Activated CD4-positive, alpha-beta T cell treated with anti-CD3 and anti-CD28 coated beads, Interleukin-2, amount 10 ng/mL, durations not matched to agents 24 days and 14 days (primary cell): ENCODE measurements at regions not wholly inside any gene's neighbourhood (a gene's known extent, or its start where the extent isn't known, plus 50 kb on each side); places are given as distances from the start of the nearest gene placed in this dataset.

Source experiments
- DNase-seq: peaks from one replicate; pipeline ENCODE4 v3.0.0; 2022
- H3K27ac Mint-ChIP-seq: one replicate; pipeline ENCODE4 v1.8.0; 2022; ENCODE audit warnings: mild to moderate bottlenecking, mixed read lengths
- H3K27me3 Mint-ChIP-seq: one replicate; pipeline ENCODE4 v1.8.0; 2022; ENCODE audit warnings: mixed read lengths
- H3K36me3 Mint-ChIP-seq: one replicate; pipeline ENCODE4 v1.8.0; 2022; ENCODE audit warnings: low read depth, mild to moderate bottlenecking, mixed read lengths
- H3K4me1 Mint-ChIP-seq: one replicate; pipeline ENCODE4 v1.8.0; 2021; ENCODE audit warnings: mixed read lengths
- H3K4me3 Mint-ChIP-seq: one replicate; pipeline ENCODE4 v1.8.0; 2022; ENCODE audit warnings: mild to moderate bottlenecking, moderate library complexity, mixed read lengths
- H3K9me3 Mint-ChIP-seq: one replicate; pipeline ENCODE4 v1.8.0; 2021; ENCODE audit warnings: mixed read lengths
- intact Hi-C: fragments of 100-400 bp; cut with micrococcal nuclease; formaldehyde crosslinking; loops from one replicate; pipeline ENCODE4 v1.15.1; 2023

GRCh38 chr3:28948685-28949084, 332.2 kb upstream of the RBMS3 start:
- Mint-ChIP-seq H3K4me3 (no peak overlapping the region), H3K4me1 (no peaks in the 10 kb centered on the region), H3K27me3 (peaks cover 1% of the 10 kb centered on the region), H3K27ac (no peak overlapping the region), H3K36me3 (no peaks in the 10 kb centered on the region), H3K9me3 (peaks cover 15% of the 10 kb centered on the region)
- DNase-seq: no peak
- intact Hi-C loops: no loop called here

- H3K27ac Mint-ChIP-seq: no peak overlapping the region
- H3K9me3 Mint-ChIP-seq: peaks cover 15% of the 10 kb centered on the region
- H3K4me1 Mint-ChIP-seq: no peaks in the 10 kb centered on the region
- no peaks in the 10 kb centered on the region for H3K36me3 Mint-ChIP-seq
- DNase-seq: no peak
- peaks cover 3% of the 10 kb centered on the region for H3K27me3 Mint-ChIP-seq
- H3K4me3 Mint-ChIP-seq: no peak overlapping the region
- intact Hi-C loops: no loop called here
These were observed 331.3 kb upstream of the RBMS3 start for GRCh38 chr3:28949580-28949979.

GRCh38 chr3:28950614-28951013, 330.3 kb upstream of the RBMS3 start:
- Mint-ChIP-seq H3K4me1 (no peaks in the 10 kb centered on the region), H3K4me3 (no peak overlapping the region), H3K9me3 (peaks cover 13% of the 10 kb centered on the region), H3K27me3 (peaks cover 3% of the 10 kb centered on the region), H3K27ac (no peak overlapping the region), H3K36me3 (no peaks in the 10 kb centered on the region)
- no peak for DNase-seq
- intact Hi-C loops: no loop called here

GRCh38 chr3:28951772-28952556, 328.9 kb upstream of the RBMS3 start:
- H3K36me3 Mint-ChIP-seq: no peaks in the 10 kb centered on the region
- peaks cover 3% of the 10 kb centered on the region for H3K27me3 Mint-ChIP-seq
- peaks cover 11% of the 10 kb centered on the region for H3K9me3 Mint-ChIP-seq
- no peaks in the 10 kb centered on the region for H3K4me1 Mint-ChIP-seq
- no peak overlapping the region for H3K4me3 Mint-ChIP-seq
- intact Hi-C loops: no loop called here
- no peak for DNase-seq
- no peak overlapping the region for H3K27ac Mint-ChIP-seq

- H3K27me3 Mint-ChIP-seq: peaks cover 1% of the 10 kb centered on the region
- no peaks in the 10 kb centered on the region for H3K4me1 Mint-ChIP-seq
- H3K4me3 Mint-ChIP-seq: no peak overlapping the region
- peaks cover 9% of the 10 kb centered on the region for H3K9me3 Mint-ChIP-seq
- no peak overlapping the region for H3K27ac Mint-ChIP-seq
- DNase-seq: no peak
- H3K36me3 Mint-ChIP-seq: no peaks in the 10 kb centered on the region
- intact Hi-C loops: no loop called here
These were observed 322.2 kb upstream of the RBMS3 start for GRCh38 chr3:28958656-28959055.

- peaks cover 24% of the 10 kb centered on the region for H3K9me3 Mint-ChIP-seq
- no peak overlapping the region for H3K4me3 Mint-ChIP-seq
- H3K27me3 Mint-ChIP-seq: no peaks in the 10 kb centered on the region
- peaks cover 5% of the 10 kb centered on the region for H3K4me1 Mint-ChIP-seq
- H3K36me3 Mint-ChIP-seq: peaks cover 2% of the 10 kb centered on the region
- H3K27ac Mint-ChIP-seq: no peak overlapping the region
- DNase-seq: no peak
- intact Hi-C loops: loop anchor here (5.0 kb wide), 1 partner anchor 34 kb away; no protein-coding TSS in a partner anchor
These were observed 309.7 kb upstream of the RBMS3 start for GRCh38 chr3:28971156-28971555.

GRCh38 chr3:28972921-28973320, 307.9 kb upstream of the RBMS3 start:
- no peak for DNase-seq
- H3K27me3 Mint-ChIP-seq: peaks cover 2% of the 10 kb centered on the region
- intact Hi-C loops: loop anchor here (5.0 kb wide), 1 partner anchor 36 kb away; no protein-coding TSS in a partner anchor
- no peak overlapping the region for H3K4me3 Mint-ChIP-seq
- H3K27ac Mint-ChIP-seq: peak overlapping the region; percentile 62
- peaks cover 16% of the 10 kb centered on the region for H3K9me3 Mint-ChIP-seq
- peaks cover 5% of the 10 kb centered on the region for H3K4me1 Mint-ChIP-seq
- peaks cover 2% of the 10 kb centered on the region for H3K36me3 Mint-ChIP-seq

- Mint-ChIP-seq H3K4me1 (peaks cover 5% of the 10 kb centered on the region), H3K36me3 (peaks cover 2% of the 10 kb centered on the region), H3K27me3 (peaks cover 2% of the 10 kb centered on the region), H3K27ac (no peak overlapping the region), H3K4me3 (no peak overlapping the region), H3K9me3 (peaks cover 14% of the 10 kb centered on the region)
- DNase-seq: no peak
- intact Hi-C loops: loop anchor here (5.0 kb wide), 1 partner anchor 36 kb away; no protein-coding TSS in a partner anchor
These were observed 307.3 kb upstream of the RBMS3 start for GRCh38 chr3:28973609-28974008.

- H3K4me3 Mint-ChIP-seq: no peak overlapping the region
These were observed 302.8 kb upstream of the RBMS3 start for GRCh38 chr3:28978092-28978491.

GRCh38 chr3:28980131-28980530, 300.7 kb upstream of the RBMS3 start:
- Mint-ChIP-seq H3K4me3 (no peak overlapping the region), H3K4me1 (peaks cover 3% of the 10 kb centered on the region)
- intact Hi-C loops: no loop called here

More at GRCh38 chr3:28978092-28978491, 302.8 kb upstream of the RBMS3 start:
- peaks cover 4% of the 10 kb centered on the region for H3K27me3 Mint-ChIP-seq
- DNase-seq: no peak
- H3K4me1 Mint-ChIP-seq: peaks cover 8% of the 10 kb centered on the region
- H3K36me3 Mint-ChIP-seq: no peaks in the 10 kb centered on the region
- no peak overlapping the region for H3K27ac Mint-ChIP-seq
- H3K9me3 Mint-ChIP-seq: no peaks in the 10 kb centered on the region
- intact Hi-C loops: no loop called here

GRCh38 chr3:28980631-28981030, 300.2 kb upstream of the RBMS3 start:
- Mint-ChIP-seq H3K36me3 (no peaks in the 10 kb centered on the region), H3K9me3 (peaks cover 3% of the 10 kb centered on the region), H3K27ac (no peak overlapping the region), H3K27me3 (peaks cover 4% of the 10 kb centered on the region), H3K4me1 (peaks cover 3% of the 10 kb centered on the region), H3K4me3 (no peak overlapping the region)
- no peak for DNase-seq
- intact Hi-C loops: no loop called here

More at GRCh38 chr3:28980131-28980530, 300.7 kb upstream of the RBMS3 start:
- Mint-ChIP-seq H3K27me3 (peaks cover 4% of the 10 kb centered on the region), H3K27ac (no peak overlapping the region), H3K9me3 (peaks cover under 1% of the 10 kb centered on the region), H3K36me3 (no peaks in the 10 kb centered on the region)
- no peak for DNase-seq

GRCh38 chr3:28982906-28983305, 298.0 kb upstream of the RBMS3 start:
- intact Hi-C loops: no loop called here
- no peak overlapping the region for H3K27ac Mint-ChIP-seq

GRCh38 chr3:28986922-28987321, 293.9 kb upstream of the RBMS3 start:
- DNase-seq: no peak
- Mint-ChIP-seq H3K4me3 (no peak overlapping the region), H3K4me1 (peaks cover 7% of the 10 kb centered on the region), H3K36me3 (no peaks in the 10 kb centered on the region), H3K27ac (no peak overlapping the region), H3K27me3 (no peaks in the 10 kb centered on the region), H3K9me3 (peaks cover 13% of the 10 kb centered on the region)
- intact Hi-C loops: no loop called here

More at GRCh38 chr3:28982906-28983305, 298.0 kb upstream of the RBMS3 start:
- H3K36me3 Mint-ChIP-seq: no peaks in the 10 kb centered on the region
- H3K4me1 Mint-ChIP-seq: peaks cover 3% of the 10 kb centered on the region
- H3K27me3 Mint-ChIP-seq: peaks cover 3% of the 10 kb centered on the region
- peaks cover 5% of the 10 kb centered on the region for H3K9me3 Mint-ChIP-seq
- no peak overlapping the region for H3K4me3 Mint-ChIP-seq
- no peak for DNase-seq

- no peak overlapping the region for H3K27ac Mint-ChIP-seq
- no peak overlapping the region for H3K4me3 Mint-ChIP-seq
- intact Hi-C loops: no loop called here
- H3K4me1 Mint-ChIP-seq: peaks cover 7% of the 10 kb centered on the region
- H3K36me3 Mint-ChIP-seq: no peaks in the 10 kb centered on the region
- H3K9me3 Mint-ChIP-seq: peaks cover 18% of the 10 kb centered on the region
- H3K27me3 Mint-ChIP-seq: no peaks in the 10 kb centered on the region
- DNase-seq: no peak
These were observed 291.2 kb upstream of the RBMS3 start for GRCh38 chr3:28989646-28990089.
